SK-N-SH treated with all-trans-retinoic acid at 6 μM for 48 hours (cell line): ENCODE measurements at regions not wholly inside any gene's neighbourhood (a gene's known extent, or its start where the extent isn't known, plus 50 kb on each side); places are given as distances from the start of the nearest gene placed in this dataset.

ENCODE experiments used
- ATAC-seq: fragments of 200-7000 bp; cut with Tn5 transposase; 3 replicates; pipeline ENCODE4 v1.9.1; 2020; ENCODE audit warnings: mild to moderate bottlenecking, moderate library complexity
- ARNTL ChIP-seq: fragments of 450-650 bp; formaldehyde crosslinking; IDR thresholded peaks from 2 replicates; pipeline ENCODE4 v1.5.0; 2020; ENCODE audit warnings: low read depth, mild to moderate bottlenecking, moderate library complexity, borderline replicate concordance
- BACH2 ChIP-seq: fragments of 250-450 bp; sonication (Bioruptor Pico); IDR thresholded peaks from 2 replicates; pipeline ENCODE4 v1.9.0; 2021; ENCODE audit warnings: mild to moderate bottlenecking, borderline replicate concordance
- CSDC2 ChIP-seq: fragments of 250-450 bp; sonication (Bioruptor Pico); IDR thresholded peaks from 2 replicates; pipeline ENCODE4 v1.5.0; 2020; ENCODE audit warnings: mild to moderate bottlenecking, moderate library complexity
- GLIS3 ChIP-seq: fragments of 250-450 bp; sonication (Bioruptor Pico); IDR thresholded peaks from 2 replicates; pipeline ENCODE4 v1.5.0; 2020; ENCODE audit warnings: mild to moderate bottlenecking, moderate library complexity
- ISL1 ChIP-seq: fragments of 250-450 bp; sonication (Bioruptor Pico); IDR thresholded peaks from 2 replicates; pipeline ENCODE4 v2.1.2; 2022; ENCODE audit warnings: mild to moderate bottlenecking, moderate library complexity
- OSR1 ChIP-seq: fragments of 250-450 bp; sonication (Bioruptor Pico); IDR thresholded peaks from 2 replicates; pipeline ENCODE4 v1.8.0; 2022; ENCODE audit warnings: moderate library complexity, mild to moderate bottlenecking, inconsistent platforms
- PPARA ChIP-seq: fragments of 250-450 bp; sonication (Bioruptor Pico); IDR thresholded peaks from 2 replicates; pipeline ENCODE4 v1.5.0; 2020; ENCODE audit warnings: mild to moderate bottlenecking, borderline replicate concordance
- RARB ChIP-seq: fragments of 250-450 bp; sonication (Bioruptor Pico); IDR thresholded peaks from 2 replicates; pipeline ENCODE4 v1.8.0; 2021; ENCODE audit warnings: mild to moderate bottlenecking, moderate library complexity
- SNAI2 ChIP-seq: fragments of 250-450 bp; sonication (Bioruptor Pico); IDR thresholded peaks from 2 replicates; pipeline ENCODE4 v1.5.0; 2020; ENCODE audit warnings: mild to moderate bottlenecking, moderate library complexity
- TCF4 ChIP-seq: fragments of 250-450 bp; sonication (Bioruptor Pico); IDR thresholded peaks from 2 replicates; pipeline ENCODE4 v1.8.0; 2021; ENCODE audit warnings: mild to moderate bottlenecking, moderate library complexity, borderline replicate concordance
- TOX ChIP-seq: fragments of 250-450 bp; sonication (Bioruptor Pico); IDR thresholded peaks from 2 replicates; pipeline ENCODE4 v1.8.0; 2021; ENCODE audit warnings: mild to moderate bottlenecking, moderate library complexity, borderline replicate concordance
- ZC3H10 ChIP-seq: fragments of 250-450 bp; sonication (Bioruptor Pico); IDR thresholded peaks from 2 replicates; pipeline ENCODE4 v1.5.1; 2021; ENCODE audit warnings: mild to moderate bottlenecking, moderate library complexity
- ZFP3 ChIP-seq: fragments of 250-450 bp; sonication (Bioruptor Pico); IDR thresholded peaks from 2 replicates; pipeline ENCODE4 v1.5.0; 2020; ENCODE audit warnings: mild to moderate bottlenecking, moderate library complexity
- ZFP30 ChIP-seq: fragments of 450-650 bp; formaldehyde crosslinking; IDR thresholded peaks from 2 replicates; pipeline ENCODE4 v1.5.0; 2022; ENCODE audit warnings: mild to moderate bottlenecking, moderate library complexity
- ZNF565 ChIP-seq: fragments of 450-650 bp; formaldehyde crosslinking; conservative IDR thresholded peaks from 2 replicates; pipeline ENCODE4 v1.5.0; 2020; ENCODE audit warnings: low read depth, mild to moderate bottlenecking, moderate library complexity
- TF ChIP-seq, protein P1 (sequence below): fragments of 250-450 bp; sonication (Bioruptor Pico); IDR thresholded peaks from 2 replicates; pipeline ENCODE4 v1.8.0; 2021; ENCODE audit warnings: low read depth, mild to moderate bottlenecking, moderate library complexity, borderline replicate concordance
- TF ChIP-seq, protein P2 (sequence below): fragments of 250-450 bp; sonication (Bioruptor Pico); IDR thresholded peaks from 2 replicates; pipeline ENCODE4 v1.5.0; 2020; ENCODE audit warnings: mild to moderate bottlenecking, moderate library complexity
- TF ChIP-seq, protein P3 (sequence below): fragments of 250-450 bp; sonication (Bioruptor Pico); IDR thresholded peaks from 2 replicates; pipeline ENCODE4 v1.5.1; 2021; ENCODE audit warnings: mild to moderate bottlenecking, moderate library complexity

DNA sequence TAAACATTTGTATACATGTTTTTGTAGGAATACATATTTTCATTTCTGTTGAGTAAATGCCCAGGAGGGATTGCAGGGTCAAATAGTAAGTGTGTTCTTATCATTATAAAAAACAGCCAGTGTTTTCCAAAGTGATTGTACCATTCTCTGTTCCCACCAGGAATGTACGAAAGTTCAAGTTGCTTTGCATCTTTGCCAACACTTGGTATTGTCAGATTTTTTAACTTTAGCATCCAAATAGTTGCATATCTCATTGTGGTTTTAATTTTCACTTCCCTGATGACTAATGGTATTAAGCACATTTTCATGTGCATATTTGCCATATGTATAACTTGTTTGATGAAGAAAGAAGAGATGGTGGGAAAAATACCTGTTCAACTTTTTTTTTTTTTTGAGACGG, 213.9 kb downstream of the ZNF365 start (continued):
- TF ChIP-seq, protein P1, sequence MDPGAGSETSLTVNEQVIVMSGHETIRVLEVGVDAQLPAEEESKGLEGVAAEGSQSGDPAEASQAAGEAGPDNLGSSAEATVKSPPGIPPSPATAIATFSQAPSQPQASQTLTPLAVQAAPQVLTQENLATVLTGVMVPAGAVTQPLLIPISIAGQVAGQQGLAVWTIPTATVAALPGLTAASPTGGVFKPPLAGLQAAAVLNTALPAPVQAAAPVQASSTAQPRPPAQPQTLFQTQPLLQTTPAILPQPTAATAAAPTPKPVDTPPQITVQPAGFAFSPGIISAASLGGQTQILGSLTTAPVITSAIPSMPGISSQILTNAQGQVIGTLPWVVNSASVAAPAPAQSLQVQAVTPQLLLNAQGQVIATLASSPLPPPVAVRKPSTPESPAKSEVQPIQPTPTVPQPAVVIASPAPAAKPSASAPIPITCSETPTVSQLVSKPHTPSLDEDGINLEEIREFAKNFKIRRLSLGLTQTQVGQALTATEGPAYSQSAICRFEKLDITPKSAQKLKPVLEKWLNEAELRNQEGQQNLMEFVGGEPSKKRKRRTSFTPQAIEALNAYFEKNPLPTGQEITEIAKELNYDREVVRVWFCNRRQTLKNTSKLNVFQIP (CRISPR knock-in tag) = no peak
- TF ChIP-seq, protein P2, sequence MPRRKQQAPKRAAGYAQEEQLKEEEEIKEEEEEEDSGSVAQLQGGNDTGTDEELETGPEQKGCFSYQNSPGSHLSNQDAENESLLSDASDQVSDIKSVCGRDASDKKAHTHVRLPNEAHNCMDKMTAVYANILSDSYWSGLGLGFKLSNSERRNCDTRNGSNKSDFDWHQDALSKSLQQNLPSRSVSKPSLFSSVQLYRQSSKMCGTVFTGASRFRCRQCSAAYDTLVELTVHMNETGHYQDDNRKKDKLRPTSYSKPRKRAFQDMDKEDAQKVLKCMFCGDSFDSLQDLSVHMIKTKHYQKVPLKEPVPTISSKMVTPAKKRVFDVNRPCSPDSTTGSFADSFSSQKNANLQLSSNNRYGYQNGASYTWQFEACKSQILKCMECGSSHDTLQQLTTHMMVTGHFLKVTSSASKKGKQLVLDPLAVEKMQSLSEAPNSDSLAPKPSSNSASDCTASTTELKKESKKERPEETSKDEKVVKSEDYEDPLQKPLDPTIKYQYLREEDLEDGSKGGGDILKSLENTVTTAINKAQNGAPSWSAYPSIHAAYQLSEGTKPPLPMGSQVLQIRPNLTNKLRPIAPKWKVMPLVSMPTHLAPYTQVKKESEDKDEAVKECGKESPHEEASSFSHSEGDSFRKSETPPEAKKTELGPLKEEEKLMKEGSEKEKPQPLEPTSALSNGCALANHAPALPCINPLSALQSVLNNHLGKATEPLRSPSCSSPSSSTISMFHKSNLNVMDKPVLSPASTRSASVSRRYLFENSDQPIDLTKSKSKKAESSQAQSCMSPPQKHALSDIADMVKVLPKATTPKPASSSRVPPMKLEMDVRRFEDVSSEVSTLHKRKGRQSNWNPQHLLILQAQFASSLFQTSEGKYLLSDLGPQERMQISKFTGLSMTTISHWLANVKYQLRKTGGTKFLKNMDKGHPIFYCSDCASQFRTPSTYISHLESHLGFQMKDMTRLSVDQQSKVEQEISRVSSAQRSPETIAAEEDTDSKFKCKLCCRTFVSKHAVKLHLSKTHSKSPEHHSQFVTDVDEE = no peak
- TF ChIP-seq OSR1 (CRISPR knock-in tag) (no peak), ISL1 (no peak)

DNA sequence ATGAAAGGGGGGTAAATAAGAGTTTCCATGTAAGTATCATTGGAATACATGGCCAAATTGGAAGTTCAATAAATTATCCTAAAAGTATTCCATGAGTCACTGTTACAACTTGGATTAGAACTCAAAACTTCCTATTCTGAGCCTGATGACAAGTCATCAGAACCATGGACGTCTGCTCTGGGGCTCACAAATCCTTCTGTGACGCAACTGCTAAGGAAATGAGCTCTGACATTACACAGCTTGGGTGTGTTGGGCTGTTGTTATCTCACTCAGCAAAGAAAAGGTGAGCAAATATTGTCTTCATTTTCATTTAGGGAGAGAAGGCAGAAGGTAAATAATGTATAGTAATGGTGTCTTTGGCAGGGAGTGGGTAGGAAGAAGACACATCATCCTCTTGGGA, 214.8 kb upstream of the ADO start:
- ATAC-seq = no peak

DNA sequence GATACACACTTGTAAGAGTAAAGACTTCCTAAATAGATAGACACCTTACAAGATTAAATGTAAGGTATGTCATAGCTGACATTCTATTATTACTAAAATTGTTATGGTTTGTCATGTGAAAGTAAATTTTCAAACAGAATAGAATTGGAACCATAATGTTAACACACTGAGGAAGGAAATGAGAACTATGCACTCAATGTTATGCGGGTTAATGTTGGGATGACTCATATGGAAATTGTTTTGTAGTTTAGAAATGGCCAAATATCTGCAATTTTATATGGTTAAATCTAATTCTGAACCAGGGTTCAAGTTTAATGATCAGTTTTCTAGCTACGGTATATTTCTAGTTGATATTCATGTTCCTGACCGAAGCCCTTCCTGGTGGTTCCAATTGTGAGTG, 214.2 kb upstream of the ADO start:
- ATAC-seq = no peak
- TF ChIP-seq BACH2 (CRISPR knock-in tag) = no peak
- TF ChIP-seq SNAI2 = no peak
- no peak for TF ChIP-seq ARNTL (CRISPR knock-in tag)
- no peak for TF ChIP-seq GLIS3
- TF ChIP-seq, protein P3, sequence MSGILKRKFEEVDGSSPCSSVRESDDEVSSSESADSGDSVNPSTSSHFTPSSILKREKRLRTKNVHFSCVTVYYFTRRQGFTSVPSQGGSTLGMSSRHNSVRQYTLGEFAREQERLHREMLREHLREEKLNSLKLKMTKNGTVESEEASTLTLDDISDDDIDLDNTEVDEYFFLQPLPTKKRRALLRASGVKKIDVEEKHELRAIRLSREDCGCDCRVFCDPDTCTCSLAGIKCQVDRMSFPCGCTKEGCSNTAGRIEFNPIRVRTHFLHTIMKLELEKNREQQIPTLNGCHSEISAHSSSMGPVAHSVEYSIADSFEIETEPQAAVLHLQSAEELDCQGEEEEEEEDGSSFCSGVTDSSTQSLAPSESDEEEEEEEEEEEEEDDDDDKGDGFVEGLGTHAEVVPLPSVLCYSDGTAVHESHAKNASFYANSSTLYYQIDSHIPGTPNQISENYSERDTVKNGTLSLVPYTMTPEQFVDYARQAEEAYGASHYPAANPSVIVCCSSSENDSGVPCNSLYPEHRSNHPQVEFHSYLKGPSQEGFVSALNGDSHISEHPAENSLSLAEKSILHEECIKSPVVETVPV = no peak
- no peak for TF ChIP-seq ZFP30 (CRISPR knock-in tag)

More for the DNA sequence above, 214.8 kb upstream of the ADO start:
- TF ChIP-seq BACH2 (CRISPR knock-in tag) (no peak), ARNTL (CRISPR knock-in tag) (no peak), TCF4 (CRISPR knock-in tag) (no peak), ZFP3 (CRISPR knock-in tag) (no peak), ZNF565 (CRISPR knock-in tag) (no peak), PPARA (no peak), TOX (CRISPR knock-in tag) (no peak), GLIS3 (no peak), ISL1 (no peak), SNAI2 (no peak), ZC3H10 (CRISPR knock-in tag) (no peak), CSDC2 (CRISPR knock-in tag) (no peak)
- TF ChIP-seq, protein P2 = no peak

DNA sequence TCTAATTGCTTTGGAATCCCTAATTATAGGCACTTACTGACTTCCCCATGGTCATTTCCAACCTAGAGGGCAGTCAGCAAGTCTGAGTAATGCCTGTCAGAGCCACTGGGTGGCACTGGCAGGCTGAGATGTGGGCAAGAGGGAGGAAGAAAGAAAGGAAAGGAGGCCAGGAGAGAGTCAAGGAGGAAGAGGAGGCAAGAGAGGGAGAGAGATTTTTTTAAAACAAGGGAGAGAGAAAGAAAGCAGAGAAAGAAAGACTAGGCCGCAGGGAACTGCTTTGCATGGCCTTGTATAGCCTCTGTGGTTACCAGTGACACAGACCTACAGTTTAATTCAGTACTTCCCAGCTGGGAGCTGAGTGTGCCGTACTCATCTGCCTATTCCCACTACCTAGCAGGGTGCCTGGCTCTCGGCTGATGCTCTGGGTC, 210.4 kb upstream of the ADO start:
- peak; percentile 97 for ATAC-seq
- TF ChIP-seq OSR1 (CRISPR knock-in tag) (no peak), ZFP3 (CRISPR knock-in tag) (no peak), RARB (CRISPR knock-in tag) (no peak)
- TF ChIP-seq, protein P1 (CRISPR knock-in tag) = no peak
- TF ChIP-seq, protein P3 = no peak
- TF ChIP-seq, protein P2 = no peak
